ENCODE measurements at regions not wholly inside any gene's neighbourhood (a gene's known extent, or its start where the extent isn't known, plus 50 kb on each side); places are given as distances from the start of the nearest gene placed in this dataset.

- TF ChIP-seq CTCF (IDR thresholded peaks at IDR 0.05; ENCODE audit: insufficient read depth, low read depth, low read length) = no peak
- TF ChIP-seq EZH2 (IDR thresholded peaks at IDR 0.05; ENCODE audit: insufficient read depth, low read length) = no peak
Measured at GRCh38 chr21:27647921-27648320, 681.0 kb upstream of the ADAMTS5 start.
